Astrocyte of the spinal cord (primary cell): ENCODE measurements at regions not wholly inside any gene's neighbourhood (a gene's known extent, or its start where the extent isn't known, plus 50 kb on each side); places are given as distances from the start of the nearest gene placed in this dataset.

Source experiments
- DNase-seq: peaks from one replicate; pipeline ENCODE4 v3.0.0; 2011; ENCODE audit warnings: low read depth, low spot score
- H3K4me3 ChIP-seq: 2 replicates; pipeline ENCODE4 v1.5.1; 2011; ENCODE audit warnings: low read depth, mild to moderate bottlenecking, low read length, moderate library complexity
- CTCF ChIP-seq: IDR thresholded peaks from 2 replicates; pipeline ENCODE4 v1.5.1; 2012; ENCODE audit warnings: low read depth, mild to moderate bottlenecking, low read length, inconsistent platforms
- in situ Hi-C: cut with HindIII; loops from 2 replicates; pipeline ENCODE4 v1.10.0; 2017; ENCODE audit warnings: low sequenced_read_pairs

- no peak for TF ChIP-seq CTCF
- no peak overlapping the region for H3K4me3 ChIP-seq
- DNase-seq = no peak
- in situ Hi-C loops = no loop called here
Measured at GRCh38 chr1:229119161-229119560, 151.8 kb upstream of the RAB4A start.

- no peak for DNase-seq
- TF ChIP-seq CTCF = no peak
- in situ Hi-C loops = no loop called here
- no peak overlapping the region for H3K4me3 ChIP-seq
Measured at GRCh38 chr1:229119876-229120275, 151.0 kb upstream of the RAB4A start.

- no peak for DNase-seq
- no peak overlapping the region for H3K4me3 ChIP-seq
- in situ Hi-C loops = no loop called here
- no peak for TF ChIP-seq CTCF
Measured at GRCh38 chr1:229121845-229122436, 149.0 kb upstream of the RAB4A start.

- no peak for TF ChIP-seq CTCF
- no peak for DNase-seq
- in situ Hi-C loops = no loop called here
- no peak overlapping the region for H3K4me3 ChIP-seq
Measured at GRCh38 chr1:229122606-229123005, 148.3 kb upstream of the RAB4A start.

- TF ChIP-seq CTCF = no peak
- no peak overlapping the region for H3K4me3 ChIP-seq
- in situ Hi-C loops = no loop called here
- DNase-seq = no peak
Measured at GRCh38 chr1:229124116-229124515, 146.8 kb upstream of the RAB4A start.

- DNase-seq = no peak
- no peak overlapping the region for H3K4me3 ChIP-seq
- no peak for TF ChIP-seq CTCF
- in situ Hi-C loops = no loop called here
Measured at GRCh38 chr1:229124520-229125124, 146.3 kb upstream of the RAB4A start.
